IMR-90 (cell line): ENCODE measurements at regions not wholly inside any gene's neighbourhood (a gene's known extent, or its start where the extent isn't known, plus 50 kb on each side); places are given as distances from the start of the nearest gene placed in this dataset.

Experiments used
- CTCF ChIP-seq: conservative IDR thresholded peaks from 2 replicates; pipeline ENCODE4 v1.5.1; 2012; ENCODE audit warnings: mild to moderate bottlenecking, low read depth, low read length, improper control_type of control experiment
- POLR2A ChIP-seq: IDR thresholded peaks from 2 replicates; pipeline ENCODE4 v1.6.1; 2012; ENCODE audit warnings: mild to moderate bottlenecking, low read depth, low read length

GRCh38 chr13:48778610-48779009 is 124.9 kb downstream of the CYSLTR2 start:
- TF ChIP-seq CTCF (no peak), POLR2A (no peak)
